Ovary (tissue), 3 donors: ENCODE measurements at regions not wholly inside any gene's neighbourhood (a gene's known extent, or its start where the extent isn't known, plus 50 kb on each side); places are given as distances from the start of the nearest gene placed in this dataset.

Source experiments
- POLR2A ChIP-seq: fragments of 450-650 bp; IDR thresholded peaks from one replicate; pipeline ENCODE4 v1.6.1; 2017; ENCODE audit warnings: antibody characterized with exemption, mild to moderate bottlenecking, moderate library complexity
- TF ChIP-seq, protein P1 (sequence below), 3 donors: fragments of 450-650 bp in 2 of 3; fragments of 200-600 bp in 1 of 3; IDR thresholded peaks; one replicate each; pipeline versions ENCODE4 v1.5.1 to v1.8.0; 2016 to 2022; ENCODE audit warnings: antibody characterized with exemption in 3 of 3, mild to moderate bottlenecking in 1 of 3
- donor health status: DM: no; HTN: no; CAD: no.

GRCh38 chr18:29361843-29362242 lies 1184.9 kb upstream of the CDH2 start:
- TF ChIP-seq, protein P1, sequence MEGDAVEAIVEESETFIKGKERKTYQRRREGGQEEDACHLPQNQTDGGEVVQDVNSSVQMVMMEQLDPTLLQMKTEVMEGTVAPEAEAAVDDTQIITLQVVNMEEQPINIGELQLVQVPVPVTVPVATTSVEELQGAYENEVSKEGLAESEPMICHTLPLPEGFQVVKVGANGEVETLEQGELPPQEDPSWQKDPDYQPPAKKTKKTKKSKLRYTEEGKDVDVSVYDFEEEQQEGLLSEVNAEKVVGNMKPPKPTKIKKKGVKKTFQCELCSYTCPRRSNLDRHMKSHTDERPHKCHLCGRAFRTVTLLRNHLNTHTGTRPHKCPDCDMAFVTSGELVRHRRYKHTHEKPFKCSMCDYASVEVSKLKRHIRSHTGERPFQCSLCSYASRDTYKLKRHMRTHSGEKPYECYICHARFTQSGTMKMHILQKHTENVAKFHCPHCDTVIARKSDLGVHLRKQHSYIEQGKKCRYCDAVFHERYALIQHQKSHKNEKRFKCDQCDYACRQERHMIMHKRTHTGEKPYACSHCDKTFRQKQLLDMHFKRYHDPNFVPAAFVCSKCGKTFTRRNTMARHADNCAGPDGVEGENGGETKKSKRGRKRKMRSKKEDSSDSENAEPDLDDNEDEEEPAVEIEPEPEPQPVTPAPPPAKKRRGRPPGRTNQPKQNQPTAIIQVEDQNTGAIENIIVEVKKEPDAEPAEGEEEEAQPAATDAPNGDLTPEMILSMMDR (IDR thresholded peaks at IDR 0.05): no peak
- no peak for TF ChIP-seq POLR2A
